GM19438 (cell line): ENCODE measurements at regions not wholly inside any gene's neighbourhood (a gene's known extent, or its start where the extent isn't known, plus 50 kb on each side); places are given as distances from the start of the nearest gene placed in this dataset.

Experiments
- ATAC-seq: cut with Tn5 transposase; IDR thresholded peaks from one replicate; pipeline ENCODE4 v1.9.1; 2021; ENCODE audit warnings: low read depth; ENCODE audit not compliant: unreplicated experiment

DNA sequence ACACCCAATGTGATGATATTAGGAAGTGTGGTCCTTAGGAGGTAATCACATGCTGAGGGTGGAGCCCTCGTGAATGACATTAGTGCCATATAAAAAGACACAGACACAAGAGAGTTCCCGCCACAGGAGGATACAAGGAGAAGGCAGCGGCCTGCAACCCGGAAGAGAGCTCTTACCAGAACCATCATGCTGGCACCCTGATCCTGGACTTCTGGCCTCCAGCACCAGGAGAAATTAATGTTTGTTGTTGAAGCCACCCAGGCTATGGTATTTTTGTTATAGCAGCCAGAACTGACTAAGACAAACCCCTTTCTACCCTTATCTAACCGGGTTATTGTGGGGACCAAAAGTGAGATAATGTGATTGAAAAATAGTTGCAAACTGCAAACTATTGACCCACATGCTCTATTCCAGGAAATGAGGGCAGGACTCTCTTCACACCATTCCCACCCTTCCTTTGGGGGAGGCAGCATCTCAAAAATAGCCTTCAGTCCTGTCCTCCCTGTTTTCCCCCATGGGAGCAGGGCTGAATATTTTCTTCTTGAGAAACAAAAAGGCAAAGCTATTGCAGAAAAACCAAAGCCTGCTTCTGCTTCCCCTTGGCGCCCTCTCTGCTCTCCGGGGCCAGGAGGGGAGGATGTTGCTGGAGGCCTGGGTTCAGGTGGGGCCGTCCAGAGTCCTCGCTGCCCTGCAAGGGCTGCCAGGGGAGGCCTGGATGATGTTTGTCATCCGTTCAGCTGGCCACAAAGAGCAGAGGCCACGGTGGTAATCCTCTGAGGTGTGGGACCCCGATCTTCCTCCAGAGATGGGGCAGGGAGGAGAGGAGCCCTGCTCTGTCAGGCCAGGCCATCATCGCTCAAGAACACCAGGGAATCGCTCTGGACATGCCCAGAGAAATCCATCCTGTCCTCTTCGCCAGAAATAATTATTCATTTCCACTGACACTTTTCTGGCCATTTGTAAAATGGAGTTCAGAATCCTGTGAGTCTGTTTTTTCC lies 73.8 kb upstream of the HAAO start:
- no peak for ATAC-seq

DNA sequence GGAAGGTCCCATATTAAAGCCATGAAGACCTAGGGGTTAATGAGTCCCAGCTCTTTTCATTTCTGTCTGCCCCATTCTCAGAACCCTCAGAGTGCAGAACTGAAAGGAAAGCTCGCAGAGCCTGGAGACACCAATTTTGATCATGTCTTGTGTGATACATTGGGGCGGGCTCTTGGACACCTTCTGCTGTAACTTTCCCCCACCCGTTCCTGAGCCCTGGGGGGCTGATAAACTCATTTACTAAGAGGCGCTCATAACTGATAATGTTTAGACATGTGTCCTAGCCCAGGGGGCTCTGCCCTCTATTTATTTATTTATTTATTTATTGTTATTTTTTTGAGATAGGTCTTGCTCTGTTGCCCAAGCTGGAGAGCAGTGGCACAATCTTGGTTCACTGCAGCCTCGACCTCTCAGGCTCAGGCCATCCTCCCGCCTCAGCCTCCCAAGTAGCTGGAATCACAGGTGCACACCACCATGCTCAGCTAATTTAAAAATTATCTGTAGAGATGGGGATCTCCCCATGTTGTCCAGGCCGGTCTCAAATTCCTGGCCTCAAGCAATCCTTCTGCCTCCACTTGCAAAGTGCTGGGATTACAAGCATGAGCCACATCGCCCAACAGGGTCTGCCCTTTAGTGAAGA lies 72.4 kb upstream of the HAAO start:
- ATAC-seq = no peak

DNA sequence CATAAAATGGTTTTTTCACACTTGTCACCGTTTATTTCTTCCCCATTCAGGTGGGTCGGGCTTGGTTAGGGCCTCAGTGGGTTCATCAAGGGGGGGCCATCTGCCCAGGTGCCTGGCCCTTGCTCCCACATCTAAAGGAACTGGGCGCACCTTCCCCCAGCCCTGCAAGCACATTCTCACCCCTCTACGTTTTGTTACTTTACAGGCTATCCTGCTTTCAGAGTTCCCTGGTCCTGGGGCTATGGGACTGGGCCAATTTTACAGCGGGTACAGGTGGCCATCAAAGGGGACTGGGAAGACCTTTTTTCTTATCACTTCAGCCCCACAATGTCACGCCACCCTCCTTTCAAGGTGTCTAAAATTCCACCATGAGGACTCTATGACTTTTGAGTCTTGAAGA lies 71.8 kb upstream of the HAAO start:
- ATAC-seq = no peak

DNA sequence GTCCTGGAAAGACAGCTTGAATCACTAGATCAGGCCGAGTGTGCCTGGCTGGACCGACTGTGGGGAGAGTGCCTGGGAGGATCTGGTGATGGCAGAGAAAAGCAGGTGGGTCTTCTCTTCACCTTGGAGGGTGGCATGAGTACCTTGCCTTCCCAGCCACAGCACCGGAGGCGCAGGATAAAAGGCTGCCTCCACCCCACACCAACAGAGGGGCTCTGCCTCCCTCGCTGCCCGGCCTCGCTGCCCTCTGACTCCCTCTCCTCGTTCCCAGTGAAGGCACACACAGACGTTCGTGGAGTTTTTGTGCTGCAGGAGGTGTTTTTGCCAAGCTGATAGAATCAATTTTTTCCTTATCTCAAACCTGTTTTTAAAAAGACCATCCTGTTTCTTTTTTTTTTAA lies 71.4 kb upstream of the HAAO start:
- ATAC-seq = no peak

DNA sequence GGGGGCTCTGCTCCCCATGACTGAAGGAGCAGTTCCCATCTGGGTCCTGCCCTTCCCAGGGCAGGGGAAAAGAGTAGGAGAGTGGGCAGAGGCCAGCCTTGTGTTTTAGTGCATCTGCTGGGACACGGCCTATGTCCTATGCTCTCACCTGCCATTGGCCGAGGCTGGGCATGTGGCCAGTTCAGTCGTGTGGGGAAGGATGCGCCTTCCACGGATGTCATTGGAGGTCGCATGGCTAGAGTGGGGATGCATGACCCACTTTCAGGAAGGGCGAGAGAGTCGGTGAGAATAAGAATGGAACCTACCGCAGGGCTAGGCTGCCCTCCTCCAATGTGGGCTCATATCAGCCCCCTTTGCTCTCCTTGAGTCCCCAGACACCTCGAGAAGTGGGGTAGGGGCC lies 70.9 kb upstream of the HAAO start:
- no peak for ATAC-seq

DNA sequence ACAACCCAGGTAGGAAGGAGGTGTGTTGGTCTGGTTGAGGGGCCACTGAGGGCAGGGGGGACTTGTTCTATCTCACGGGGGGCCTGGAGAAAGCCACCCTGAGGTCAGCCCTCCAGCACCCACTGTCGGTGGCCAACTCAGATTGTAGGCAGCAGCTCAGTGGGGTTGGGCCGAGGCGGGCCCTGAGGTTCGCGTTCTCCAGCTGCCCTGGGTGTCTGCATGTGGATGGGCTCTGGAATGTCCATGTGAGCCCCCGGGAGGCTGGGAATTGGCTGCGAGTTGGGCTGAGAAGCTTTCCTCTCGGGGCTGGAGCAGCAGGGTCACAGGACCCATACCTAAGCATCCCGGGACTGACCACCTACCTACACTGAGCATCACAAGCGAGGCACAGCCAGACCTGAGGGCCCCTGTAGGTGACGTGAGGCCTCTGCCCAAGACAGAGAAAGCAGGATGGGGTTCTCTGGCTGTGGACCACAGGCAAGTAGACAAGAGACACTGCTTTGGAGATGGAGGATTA lies 70.3 kb upstream of the HAAO start:
- no peak for ATAC-seq

GRCh38 chr2:42861321-42861720 lies 68.9 kb upstream of the HAAO start:
- ATAC-seq = no peak

DNA sequence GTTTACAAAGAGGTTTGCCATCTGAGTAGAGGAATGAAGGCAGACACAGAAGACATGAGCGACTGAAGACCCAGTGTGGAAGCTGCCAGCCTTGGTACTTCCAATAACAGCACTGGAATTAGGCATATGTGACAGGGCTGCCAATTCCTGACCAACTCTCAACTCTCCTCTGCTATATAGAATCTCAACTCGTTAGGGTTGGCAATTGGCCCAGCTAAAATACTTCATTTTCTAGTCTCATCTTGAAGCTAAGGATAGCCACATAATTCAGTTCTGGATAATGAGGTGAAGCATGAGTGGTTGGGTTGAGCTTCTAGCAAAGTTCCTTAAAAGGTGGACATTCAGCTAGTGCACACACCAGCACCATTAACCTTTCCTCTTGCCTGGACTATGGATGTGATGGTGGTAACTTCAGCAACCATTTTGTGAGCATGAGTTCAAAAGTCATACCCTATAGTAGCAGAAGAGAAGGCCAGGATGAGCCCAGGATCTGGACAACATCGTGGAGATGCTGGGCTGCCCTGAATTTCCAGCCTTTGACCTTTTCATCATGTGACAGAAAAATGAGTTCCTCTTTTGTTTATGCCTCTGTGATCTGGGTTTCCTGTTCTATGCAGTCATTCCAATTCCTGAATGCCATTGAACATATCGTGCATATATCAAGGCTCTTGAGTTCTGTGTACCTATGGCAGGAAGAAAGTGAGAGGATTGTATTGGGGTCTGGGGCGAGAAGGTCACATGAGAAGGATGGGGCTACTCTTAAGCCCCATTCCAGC lies 68.1 kb upstream of the HAAO start:
- ATAC-seq = no peak

- ATAC-seq = no peak
These were observed 67.4 kb upstream of the HAAO start for GRCh38 chr2:42859791-42860190.

DNA sequence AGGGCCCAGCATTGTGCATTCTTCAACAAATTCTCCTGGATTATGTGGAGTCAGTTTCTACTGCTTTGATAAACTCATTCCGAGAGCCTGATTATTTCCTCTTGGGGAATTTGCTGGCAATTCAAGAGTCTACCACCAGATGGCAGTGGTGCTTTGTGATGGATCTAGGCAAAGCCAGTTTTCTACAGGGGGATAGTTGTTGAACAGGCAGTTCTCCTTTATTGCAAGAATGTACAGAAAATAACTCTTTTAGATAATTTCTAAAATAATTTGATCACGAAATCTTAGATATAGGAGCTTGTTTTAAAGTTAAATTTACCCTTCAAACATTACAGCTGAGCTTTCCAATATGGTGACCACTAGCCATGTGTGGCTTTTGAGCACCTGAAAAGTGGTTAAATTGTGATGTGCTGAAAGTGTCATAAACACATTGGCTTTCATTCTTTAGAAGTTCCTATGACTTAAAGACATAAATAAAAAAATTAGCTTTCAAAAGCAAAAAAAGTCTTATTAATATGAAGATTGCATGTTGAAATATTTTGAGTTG lies 66.7 kb upstream of the HAAO start:
- no peak for ATAC-seq

DNA sequence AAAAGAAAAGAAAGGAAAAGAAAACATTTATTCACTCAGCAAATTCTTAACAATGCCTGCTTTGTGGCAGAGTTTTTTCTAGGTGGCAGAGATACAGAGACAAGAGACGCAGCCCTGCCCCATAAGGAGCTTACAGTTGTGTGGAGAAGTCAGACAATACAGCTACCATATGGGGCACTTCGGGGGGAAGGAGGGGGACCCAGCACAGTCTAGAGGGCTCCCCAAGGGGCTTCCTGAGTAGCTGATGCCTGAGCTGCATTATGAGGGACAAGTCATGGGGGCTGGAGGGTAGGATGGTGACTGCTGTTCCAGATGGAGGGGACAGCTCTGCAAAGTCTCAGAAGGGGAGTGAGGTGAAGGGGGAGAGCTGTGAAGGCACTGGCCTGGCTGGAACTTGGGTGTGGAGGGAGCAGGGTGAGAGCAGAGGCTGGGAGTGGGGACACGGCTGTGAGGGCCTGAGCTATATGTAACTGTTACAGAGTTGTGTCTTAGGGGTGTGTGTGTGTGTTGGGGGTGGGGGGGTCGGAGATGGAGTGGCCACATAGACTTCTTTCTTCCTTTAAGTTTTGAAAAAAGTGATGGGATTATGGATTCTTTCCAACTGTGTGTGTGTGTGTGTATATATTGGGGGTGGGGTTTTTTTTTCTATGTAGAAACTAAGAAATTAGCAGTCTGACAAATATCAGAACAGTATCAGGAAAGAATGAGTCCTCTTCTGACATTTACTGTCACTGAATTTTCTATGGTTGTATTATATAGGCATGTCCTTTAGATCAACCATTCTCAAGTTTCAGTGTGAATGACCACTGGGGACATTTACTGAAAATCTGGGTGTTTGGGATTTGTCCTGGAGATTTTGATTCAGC lies 66.0 kb upstream of the HAAO start:
- no peak for ATAC-seq

- ATAC-seq = no peak
These were observed 64.7 kb upstream of the HAAO start for GRCh38 chr2:42856891-42857632.

GRCh38 chr2:42856106-42856860 lies 63.9 kb upstream of the HAAO start:
- ATAC-seq = no peak

DNA sequence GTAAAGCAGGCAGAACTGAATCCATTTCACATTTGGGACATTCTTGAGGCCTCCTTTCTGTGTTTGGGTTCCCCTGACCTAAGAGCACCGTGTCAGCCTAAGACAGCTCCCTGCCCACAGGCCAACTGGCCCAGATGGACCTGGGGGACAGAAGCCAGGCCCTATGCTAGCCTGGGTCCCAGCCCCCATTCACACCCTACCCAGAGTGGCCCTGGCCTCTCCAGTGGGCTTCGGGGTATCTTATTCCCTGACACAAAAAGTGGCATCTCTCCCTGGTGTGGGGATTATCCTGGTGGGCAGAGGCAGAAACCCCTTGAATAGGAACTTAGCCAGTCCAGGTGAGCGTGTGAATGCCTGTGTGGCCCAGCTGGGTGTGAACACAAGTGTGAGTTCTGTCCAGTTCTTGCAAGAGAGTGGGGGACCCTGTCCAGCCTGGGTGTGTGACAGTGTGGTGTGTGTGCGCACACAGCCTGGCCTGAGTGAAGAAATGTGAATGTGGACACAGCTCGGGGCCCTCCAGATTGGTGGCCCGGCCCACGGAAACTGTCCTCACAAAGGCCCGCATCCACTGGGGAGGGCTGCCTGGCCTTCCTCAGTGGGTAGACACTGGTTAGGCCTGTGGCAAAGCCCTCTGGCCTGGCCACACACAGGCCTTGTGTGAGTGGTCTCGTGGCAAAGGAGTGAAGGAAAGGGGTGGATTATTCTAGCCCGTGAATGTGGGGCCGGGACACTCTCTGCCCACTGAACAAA lies 63.0 kb upstream of the HAAO start:
- no peak for ATAC-seq

DNA sequence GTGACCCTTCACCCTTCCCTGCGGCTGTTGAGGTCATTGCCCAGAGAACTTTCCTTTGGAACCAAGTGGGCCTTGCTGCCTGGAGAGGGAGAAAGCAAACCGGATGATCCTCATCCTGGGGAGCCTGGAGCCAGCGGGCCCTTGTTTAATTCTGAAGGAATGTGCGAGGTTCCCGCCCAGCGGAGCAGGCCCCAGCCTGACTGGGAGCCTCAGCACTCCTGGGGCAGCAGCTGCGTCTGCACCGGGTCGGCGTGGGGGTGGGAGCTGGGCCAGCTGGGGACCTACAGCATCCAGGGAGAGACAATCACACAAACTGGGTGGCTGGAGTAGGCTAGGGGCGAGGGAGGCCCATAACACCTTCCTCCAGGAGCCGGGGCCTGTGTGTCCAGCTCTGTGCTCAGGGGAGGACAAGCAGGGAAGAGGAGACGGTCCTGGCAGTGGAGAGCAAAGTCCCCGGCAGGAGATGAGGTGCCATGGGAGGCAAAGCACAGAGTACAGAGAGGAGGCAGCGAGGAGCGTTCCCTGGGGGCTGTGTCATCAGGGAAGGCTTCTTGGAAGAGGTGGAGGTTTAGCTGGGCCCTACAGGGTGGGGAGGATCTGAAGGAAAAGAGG lies 61.9 kb upstream of the HAAO start:
- ATAC-seq = no peak

- ATAC-seq = no peak
These were observed 61.3 kb upstream of the HAAO start for GRCh38 chr2:42853549-42854206.

GRCh38 chr2:42852798-42853197 lies 60.4 kb upstream of the HAAO start:
- no peak for ATAC-seq
